GM12874 (cell line): ENCODE measurements at regions not wholly inside any gene's neighbourhood (a gene's known extent, or its start where the extent isn't known, plus 50 kb on each side); places are given as distances from the start of the nearest gene placed in this dataset.

Experiments
- TF ChIP-seq, protein P1 (sequence below): IDR thresholded peaks from 2 replicates; pipeline ENCODE4 v1.5.1; 2011; ENCODE audit warnings: low read depth, mild to moderate bottlenecking, control low read depth, low read length, moderate library complexity; ENCODE audit not compliant: insufficient read depth

DNA sequence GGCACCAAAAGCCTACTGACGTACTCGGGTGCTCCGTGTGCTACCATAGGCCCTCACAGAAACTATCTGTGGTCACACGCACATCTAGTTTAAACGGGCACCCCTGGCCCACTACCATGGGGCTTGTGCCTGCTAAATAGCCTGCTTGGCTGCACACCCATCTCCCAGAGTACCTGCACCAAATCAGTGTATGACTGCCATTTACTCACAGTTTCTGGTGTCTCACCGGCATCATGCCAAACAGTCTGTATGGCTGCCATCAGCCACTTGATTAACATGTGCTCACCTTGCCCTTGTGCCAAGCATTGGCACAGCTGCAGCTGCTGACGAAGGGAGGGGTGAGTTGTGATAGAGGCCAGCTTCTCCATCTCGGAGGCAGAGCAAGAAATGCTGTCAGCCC is 232.7 kb downstream of the IGSF11 start:
- TF ChIP-seq, protein P1, sequence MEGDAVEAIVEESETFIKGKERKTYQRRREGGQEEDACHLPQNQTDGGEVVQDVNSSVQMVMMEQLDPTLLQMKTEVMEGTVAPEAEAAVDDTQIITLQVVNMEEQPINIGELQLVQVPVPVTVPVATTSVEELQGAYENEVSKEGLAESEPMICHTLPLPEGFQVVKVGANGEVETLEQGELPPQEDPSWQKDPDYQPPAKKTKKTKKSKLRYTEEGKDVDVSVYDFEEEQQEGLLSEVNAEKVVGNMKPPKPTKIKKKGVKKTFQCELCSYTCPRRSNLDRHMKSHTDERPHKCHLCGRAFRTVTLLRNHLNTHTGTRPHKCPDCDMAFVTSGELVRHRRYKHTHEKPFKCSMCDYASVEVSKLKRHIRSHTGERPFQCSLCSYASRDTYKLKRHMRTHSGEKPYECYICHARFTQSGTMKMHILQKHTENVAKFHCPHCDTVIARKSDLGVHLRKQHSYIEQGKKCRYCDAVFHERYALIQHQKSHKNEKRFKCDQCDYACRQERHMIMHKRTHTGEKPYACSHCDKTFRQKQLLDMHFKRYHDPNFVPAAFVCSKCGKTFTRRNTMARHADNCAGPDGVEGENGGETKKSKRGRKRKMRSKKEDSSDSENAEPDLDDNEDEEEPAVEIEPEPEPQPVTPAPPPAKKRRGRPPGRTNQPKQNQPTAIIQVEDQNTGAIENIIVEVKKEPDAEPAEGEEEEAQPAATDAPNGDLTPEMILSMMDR, result no peak

DNA sequence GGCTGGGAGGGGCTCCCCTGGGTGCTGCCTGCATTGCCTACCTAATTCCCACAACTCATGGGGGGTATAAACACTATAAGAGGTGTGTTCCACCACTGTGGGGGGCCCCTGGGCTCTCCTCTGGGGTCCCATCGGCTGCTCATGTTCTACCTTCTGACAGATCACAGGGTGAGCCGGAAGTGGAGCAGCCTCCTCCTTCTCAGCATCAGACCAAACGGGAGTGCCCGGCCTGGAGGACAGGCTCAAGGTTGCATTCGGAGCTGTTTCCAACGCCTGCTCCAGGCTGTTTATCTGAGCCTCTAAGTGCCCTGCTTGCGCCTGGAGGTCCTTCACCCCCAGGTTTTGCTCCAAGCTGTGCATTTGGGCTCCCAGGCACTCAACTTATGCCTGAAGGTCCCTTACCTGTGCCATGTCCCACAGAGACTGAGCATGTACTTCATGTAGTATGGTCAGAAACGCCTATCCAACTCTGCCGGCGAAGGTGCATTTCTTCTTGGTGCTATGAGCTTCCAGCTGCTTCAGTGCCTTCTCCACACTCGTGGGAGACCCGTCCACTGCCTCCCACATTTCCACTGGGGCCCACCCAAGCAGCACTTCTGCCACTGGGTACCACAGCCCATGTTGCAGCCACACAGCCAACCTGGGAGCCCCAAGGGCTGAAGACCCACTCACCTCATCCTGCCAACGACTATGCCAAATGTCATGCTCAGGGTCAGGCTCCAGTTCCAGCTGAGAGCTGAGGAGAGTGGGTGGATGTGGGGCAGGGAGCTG is 232.1 kb downstream of the IGSF11 start:
- TF ChIP-seq, protein P1, result no peak

DNA sequence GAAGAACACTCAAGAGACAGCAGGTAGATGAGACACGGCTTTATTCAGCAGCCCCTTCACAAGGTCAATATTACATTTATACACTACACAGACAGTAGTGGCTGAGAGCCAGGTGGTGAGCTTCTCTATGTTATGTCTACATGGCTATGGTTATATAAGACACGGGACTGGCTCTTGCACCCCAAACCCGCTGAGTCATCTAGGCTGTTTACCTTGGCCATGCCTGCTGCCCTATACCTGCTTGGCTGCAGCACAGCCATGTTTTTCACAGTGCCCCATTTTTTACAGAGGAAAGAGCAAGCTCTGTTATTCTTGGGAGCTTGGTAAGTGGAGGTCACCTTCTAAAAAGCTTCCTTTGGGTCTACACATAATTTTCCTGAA is 231.6 kb downstream of the IGSF11 start:
- TF ChIP-seq, protein P1, result no peak

DNA sequence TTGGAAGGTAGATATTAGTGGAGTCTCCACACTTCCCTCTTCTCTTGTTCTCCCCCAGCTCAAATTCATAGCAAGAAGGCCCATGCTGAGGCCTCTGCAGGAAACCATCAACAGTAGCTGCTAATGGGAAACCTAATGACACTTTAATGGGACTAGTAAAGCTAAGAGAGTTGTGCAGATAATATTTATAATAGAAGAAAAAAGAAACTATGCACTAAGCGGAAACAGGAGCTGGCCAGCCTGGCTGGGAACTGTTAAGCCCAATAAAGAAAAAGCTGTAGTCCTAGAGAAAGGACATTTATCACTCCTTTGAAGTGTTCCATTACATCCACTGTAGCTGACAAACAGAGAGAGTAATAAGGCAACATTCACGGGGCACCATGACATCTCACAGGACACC is 229.6 kb downstream of the IGSF11 start:
- TF ChIP-seq, protein P1, result no peak

DNA sequence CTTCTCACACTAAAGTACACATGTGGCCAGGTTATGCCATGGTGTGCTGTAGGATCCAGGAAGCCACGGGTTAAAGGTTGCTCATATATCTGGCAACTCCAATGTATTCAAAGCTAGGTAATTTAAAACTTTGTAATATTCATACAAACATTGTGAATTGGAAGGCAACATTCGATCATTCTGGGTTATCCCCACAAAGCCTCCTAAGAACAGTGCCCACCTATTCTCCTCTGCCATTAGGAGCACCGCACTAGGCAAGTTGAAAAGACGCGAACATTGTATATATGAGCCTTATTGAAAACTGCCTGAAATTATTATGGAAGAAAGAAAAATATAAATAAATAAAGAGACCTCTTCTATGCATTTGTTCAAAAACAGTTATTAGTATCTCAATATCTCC is 228.2 kb downstream of the IGSF11 start:
- TF ChIP-seq, protein P1, result no peak

DNA sequence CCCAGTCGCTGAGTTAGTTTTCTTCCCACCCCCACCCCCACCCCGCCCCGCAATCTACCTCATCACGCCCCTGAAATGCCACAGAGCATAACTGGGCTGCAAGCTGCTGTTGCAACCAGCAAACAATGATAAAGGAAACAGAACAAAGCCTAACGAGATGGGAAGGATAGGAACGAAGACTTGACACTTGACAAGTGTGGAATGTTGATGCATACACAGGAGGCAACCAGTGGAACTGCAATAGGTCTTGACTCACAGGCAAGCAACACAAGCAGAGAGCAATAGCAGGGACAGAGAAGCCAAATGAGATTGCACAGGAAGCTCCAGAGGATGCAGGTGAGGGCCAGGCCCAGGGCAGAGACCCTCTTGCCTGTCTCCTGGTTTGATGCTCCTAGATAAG is 225.9 kb downstream of the IGSF11 start:
- TF ChIP-seq, protein P1, result no peak

DNA sequence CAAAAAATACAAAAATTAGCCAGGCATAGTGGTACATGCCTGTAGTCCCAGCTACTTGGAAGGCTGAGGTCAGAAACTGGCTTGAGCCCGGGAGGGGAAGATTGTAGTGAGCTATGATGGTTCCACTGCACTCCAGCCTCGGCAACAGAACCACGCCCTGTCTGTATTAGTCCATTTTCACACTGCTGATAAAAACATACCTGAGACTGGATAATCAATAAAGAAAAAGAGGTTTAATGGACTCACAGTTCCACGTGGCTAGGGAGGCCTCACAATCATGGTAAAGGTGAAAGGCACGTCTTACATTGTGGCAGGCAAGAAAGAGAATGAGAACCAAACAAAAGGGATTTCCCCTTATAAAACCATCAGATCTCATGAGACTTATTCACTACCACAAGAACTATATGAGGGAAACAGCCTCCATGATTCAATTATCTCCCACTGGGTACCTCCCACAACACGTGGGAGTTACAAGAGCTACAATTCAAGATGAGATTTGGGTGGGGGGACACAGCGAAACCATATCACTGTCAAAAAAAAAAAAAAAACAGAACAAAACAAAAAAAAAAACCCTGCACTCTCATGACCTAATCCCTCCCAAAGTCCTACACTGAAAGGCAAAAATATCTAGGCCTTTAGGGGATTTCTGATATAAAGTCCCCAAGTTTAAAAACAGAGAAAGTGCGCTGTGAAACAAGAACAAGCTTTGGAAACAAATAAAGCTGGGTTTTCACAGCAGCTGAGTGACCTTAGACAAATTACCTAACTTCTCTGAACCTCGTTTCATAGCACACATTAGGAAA is 224.7 kb downstream of the IGSF11 start:
- TF ChIP-seq, protein P1, result no peak
